Vagina (tissue), 2 donors: ENCODE measurements at regions not wholly inside any gene's neighbourhood (a gene's known extent, or its start where the extent isn't known, plus 50 kb on each side); places are given as distances from the start of the nearest gene placed in this dataset.

Experiments
- POLR2AphosphoS5 ChIP-seq, 2 donors: sonication (generic); formaldehyde crosslinking; IDR thresholded peaks; one replicate each; pipeline ENCODE4 v1.9.0; 2017; ENCODE audit warnings: antibody characterized with exemption in 2 of 2, mild to moderate bottlenecking in 2 of 2, low read depth in 1 of 2; ENCODE audit not compliant: insufficient read depth in 1 of 2
- TF ChIP-seq, protein P1 (sequence below), 3 experiments: fragments of 450-650 bp in 2 of 3; fragments of 200-600 bp in 1 of 3; sonication (generic) in 1 of 3; IDR thresholded peaks; one replicate each; pipeline ENCODE4 v1.5.1; 2017 to 2019; ENCODE audit warnings: antibody characterized with exemption in 3 of 3, mild to moderate bottlenecking in 2 of 3, moderate library complexity in 2 of 3

DNA sequence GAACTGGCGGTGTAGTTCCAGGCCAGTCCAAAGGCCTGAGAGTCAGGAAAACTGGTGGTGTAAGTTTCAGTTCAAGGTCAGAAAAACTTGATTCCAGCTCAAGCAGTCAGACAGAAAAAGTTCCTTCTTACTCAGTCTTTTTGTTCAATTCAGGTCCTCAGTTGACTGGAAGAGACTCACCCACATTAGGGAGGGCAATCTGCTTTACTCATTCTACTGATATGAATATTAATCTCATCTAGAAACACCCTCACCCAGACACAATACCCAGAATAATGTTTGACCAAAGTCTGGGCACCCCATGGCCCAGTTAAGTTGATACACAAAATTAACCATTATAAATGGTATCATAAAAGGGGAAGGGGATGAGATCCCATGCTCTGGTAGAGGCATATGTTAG, 50.1 kb upstream of the LTA4H start:
- TF ChIP-seq, protein P1, sequence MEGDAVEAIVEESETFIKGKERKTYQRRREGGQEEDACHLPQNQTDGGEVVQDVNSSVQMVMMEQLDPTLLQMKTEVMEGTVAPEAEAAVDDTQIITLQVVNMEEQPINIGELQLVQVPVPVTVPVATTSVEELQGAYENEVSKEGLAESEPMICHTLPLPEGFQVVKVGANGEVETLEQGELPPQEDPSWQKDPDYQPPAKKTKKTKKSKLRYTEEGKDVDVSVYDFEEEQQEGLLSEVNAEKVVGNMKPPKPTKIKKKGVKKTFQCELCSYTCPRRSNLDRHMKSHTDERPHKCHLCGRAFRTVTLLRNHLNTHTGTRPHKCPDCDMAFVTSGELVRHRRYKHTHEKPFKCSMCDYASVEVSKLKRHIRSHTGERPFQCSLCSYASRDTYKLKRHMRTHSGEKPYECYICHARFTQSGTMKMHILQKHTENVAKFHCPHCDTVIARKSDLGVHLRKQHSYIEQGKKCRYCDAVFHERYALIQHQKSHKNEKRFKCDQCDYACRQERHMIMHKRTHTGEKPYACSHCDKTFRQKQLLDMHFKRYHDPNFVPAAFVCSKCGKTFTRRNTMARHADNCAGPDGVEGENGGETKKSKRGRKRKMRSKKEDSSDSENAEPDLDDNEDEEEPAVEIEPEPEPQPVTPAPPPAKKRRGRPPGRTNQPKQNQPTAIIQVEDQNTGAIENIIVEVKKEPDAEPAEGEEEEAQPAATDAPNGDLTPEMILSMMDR (IDR thresholded peaks at IDR 0.05) = no peak
- no peak for TF ChIP-seq POLR2AphosphoS5 (IDR thresholded peaks at IDR 0.05; ENCODE audit: insufficient read depth in 1 of 2, low read depth in 1 of 2)
